A673 (cell line): ENCODE measurements at regions not wholly inside any gene's neighbourhood (a gene's known extent, or its start where the extent isn't known, plus 50 kb on each side); places are given as distances from the start of the nearest gene placed in this dataset.
A peak's percentile ranks its signal among the peaks of the same experiment; 100 is the strongest.

Experiments
- BruUV-seq: library from RNA; stranded (reverse); fragments of 400-500 nt; replicated peaks from 2 replicates; lab custom pipeline; 2021; lab: Mats Ljungman, UMichigan
- CTCF ChIA-PET: fragments of 300-600 bp; sonication (Branson Sonifier 250); formaldehyde crosslinking; loops from one replicate; lab custom pipeline; 2022; ENCODE audit warnings: antibody characterized with exemption; lab: Charles Lee
- POLR2A ChIA-PET: fragments of 300-600 bp; sonication (Branson Sonifier 250); formaldehyde crosslinking; loops from one replicate; lab custom pipeline; 2022; ENCODE audit warnings: antibody characterized with exemption; ENCODE audit not compliant: low non-redundant PET; lab: Charles Lee
- DNase-seq: peaks from one replicate; pipeline ENCODE4 v3.0.0-alpha.2; 2015; ENCODE audit warnings: low spot score
- H3K27ac ChIP-seq: fragments of 200-600 bp; sonication (generic); 2 replicates; pipeline ENCODE4 v1.5.1; 2016; ENCODE audit warnings: mixed run types, low read depth, mild to moderate bottlenecking, mixed read lengths, antibody characterized with exemption, low read length; ENCODE audit not compliant: poor library complexity, severe bottlenecking
- H3K27me3 ChIP-seq: fragments of 200-600 bp; sonication (generic); replicated peaks from 2 replicates; pipeline ENCODE4 v1.6.1; 2017; ENCODE audit warnings: mixed run types, low read depth, mild to moderate bottlenecking, mixed read lengths, antibody characterized with exemption, low read length; ENCODE audit not compliant: insufficient read depth, poor library complexity
- H3K36me3 ChIP-seq: fragments of 200-600 bp; sonication (generic); 2 replicates; pipeline ENCODE4 v1.6.1; 2016; ENCODE audit warnings: mixed run types, mild to moderate bottlenecking, mixed read lengths, antibody characterized with exemption, low read length; ENCODE audit not compliant: insufficient read depth, poor library complexity, severe bottlenecking
- H3K4me1 ChIP-seq: fragments of 200-600 bp; sonication (generic); 2 replicates; pipeline ENCODE4 v1.6.1; 2017; ENCODE audit warnings: mixed run types, mild to moderate bottlenecking, mixed read lengths, antibody characterized with exemption, low read length; ENCODE audit not compliant: insufficient read depth, poor library complexity, severe bottlenecking
- H3K4me3 ChIP-seq: fragments of 200-600 bp; sonication (generic); 2 replicates; pipeline ENCODE4 v1.5.1; 2016; ENCODE audit warnings: low read depth, mixed run types, mild to moderate bottlenecking, mixed read lengths, low read length; ENCODE audit not compliant: poor library complexity, severe bottlenecking
- H3K9me3 ChIP-seq: fragments of 200-600 bp; sonication (generic); 2 replicates; pipeline ENCODE4 v1.6.1; 2016; ENCODE audit warnings: mixed run types, low read depth, mild to moderate bottlenecking, mixed read lengths, antibody characterized with exemption, low read length; ENCODE audit not compliant: poor library complexity, severe bottlenecking
- EZH2 ChIP-seq: fragments of 200-600 bp; sonication (generic); IDR thresholded peaks from 2 replicates; pipeline ENCODE4 v1.6.1; 2017; ENCODE audit warnings: borderline replicate concordance, low read depth, mild to moderate bottlenecking, mixed read lengths, antibody characterized with exemption, low read length; ENCODE audit not compliant: poor library complexity, severe bottlenecking
- intact Hi-C: fragments of 100-400 bp; cut with micrococcal nuclease; formaldehyde crosslinking; loops from one replicate; pipeline ENCODE4 v1.10.0; 2022; ENCODE audit not compliant: unreplicated experiment
- TF ChIP-seq, protein P1 (sequence below): fragments of 300-800, 200-600 bp; sonication (generic); conservative IDR thresholded peaks from 2 replicates; pipeline ENCODE4 v1.5.1; 2017; ENCODE audit warnings: low read depth, mild to moderate bottlenecking, antibody characterized with exemption, low read length, moderate library complexity, mixed read lengths

DNA sequence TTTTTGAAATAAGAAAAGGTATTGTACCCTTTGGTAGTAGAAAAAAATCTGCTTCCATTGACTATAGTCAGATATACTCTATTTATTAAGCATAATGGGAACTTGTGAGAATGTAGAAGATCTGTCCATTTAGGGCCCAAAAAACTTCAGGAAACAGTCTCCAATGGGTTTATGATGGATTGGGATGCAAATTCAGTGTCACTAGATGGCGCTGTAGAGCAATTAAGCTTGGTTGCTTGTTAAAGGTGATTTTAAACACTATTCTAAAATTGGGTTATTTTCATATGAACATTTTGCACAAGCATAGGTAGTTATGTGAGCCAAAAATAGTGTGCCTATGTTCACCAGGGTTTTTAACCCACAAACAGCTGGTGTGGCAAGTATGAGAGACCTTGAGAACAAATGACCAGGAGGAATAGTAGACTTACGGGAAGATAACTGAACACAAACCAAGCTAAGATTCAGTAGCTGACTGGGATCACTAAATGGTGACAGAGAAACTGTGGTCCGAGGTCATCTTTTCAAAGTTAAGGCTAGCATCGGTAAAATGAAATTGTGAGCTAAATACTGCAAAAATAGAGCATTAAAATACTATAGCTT lies 80.3 kb upstream of the LSM6 start:
- DNase-seq, result peak; percentile 68
- H3K9me3 ChIP-seq, result no peaks in the 10 kb centered on the region
- no peak for TF ChIP-seq EZH2
- TF ChIP-seq, protein P1, sequence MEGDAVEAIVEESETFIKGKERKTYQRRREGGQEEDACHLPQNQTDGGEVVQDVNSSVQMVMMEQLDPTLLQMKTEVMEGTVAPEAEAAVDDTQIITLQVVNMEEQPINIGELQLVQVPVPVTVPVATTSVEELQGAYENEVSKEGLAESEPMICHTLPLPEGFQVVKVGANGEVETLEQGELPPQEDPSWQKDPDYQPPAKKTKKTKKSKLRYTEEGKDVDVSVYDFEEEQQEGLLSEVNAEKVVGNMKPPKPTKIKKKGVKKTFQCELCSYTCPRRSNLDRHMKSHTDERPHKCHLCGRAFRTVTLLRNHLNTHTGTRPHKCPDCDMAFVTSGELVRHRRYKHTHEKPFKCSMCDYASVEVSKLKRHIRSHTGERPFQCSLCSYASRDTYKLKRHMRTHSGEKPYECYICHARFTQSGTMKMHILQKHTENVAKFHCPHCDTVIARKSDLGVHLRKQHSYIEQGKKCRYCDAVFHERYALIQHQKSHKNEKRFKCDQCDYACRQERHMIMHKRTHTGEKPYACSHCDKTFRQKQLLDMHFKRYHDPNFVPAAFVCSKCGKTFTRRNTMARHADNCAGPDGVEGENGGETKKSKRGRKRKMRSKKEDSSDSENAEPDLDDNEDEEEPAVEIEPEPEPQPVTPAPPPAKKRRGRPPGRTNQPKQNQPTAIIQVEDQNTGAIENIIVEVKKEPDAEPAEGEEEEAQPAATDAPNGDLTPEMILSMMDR, result peak; percentile 88
- no TSS peak for BruUV-seq
- no peaks in the 10 kb centered on the region for H3K36me3 ChIP-seq
- no peak overlapping the region for H3K27ac ChIP-seq
- ChIA-PET POLR2A (no interaction called here), CTCF (interaction anchor here (0.5 to 1.2 kb wide), 6 partner anchors 12 to 1509 kb away, joined by 3 to 5 read pairs (median 4); no protein-coding TSS in a partner anchor)
- H3K4me1 ChIP-seq, result no peaks in the 10 kb centered on the region
- intact Hi-C loops, result loop anchor here (10.0 kb wide), 1 partner anchor 240 kb away; no protein-coding TSS in a partner anchor
- H3K27me3 ChIP-seq, result no peaks in the 10 kb centered on the region
- no peak overlapping the region for H3K4me3 ChIP-seq

GRCh38 chr4:146088690-146089089 lies 86.8 kb upstream of the LSM6 start:
- no peaks in the 10 kb centered on the region for H3K4me1 ChIP-seq
- no peak overlapping the region for H3K27ac ChIP-seq
- ChIA-PET CTCF (no interaction called here), POLR2A (no interaction called here)
- DNase-seq, result no peak
- no TSS peak for BruUV-seq
- TF ChIP-seq EZH2, result no peak
- TF ChIP-seq, protein P1, result no peak
- no peak overlapping the region for H3K4me3 ChIP-seq
- H3K9me3 ChIP-seq, result no peaks in the 10 kb centered on the region
- H3K36me3 ChIP-seq, result no peaks in the 10 kb centered on the region
- intact Hi-C loops, result no loop called here
- peaks cover 3% of the 10 kb centered on the region for H3K27me3 ChIP-seq

DNA sequence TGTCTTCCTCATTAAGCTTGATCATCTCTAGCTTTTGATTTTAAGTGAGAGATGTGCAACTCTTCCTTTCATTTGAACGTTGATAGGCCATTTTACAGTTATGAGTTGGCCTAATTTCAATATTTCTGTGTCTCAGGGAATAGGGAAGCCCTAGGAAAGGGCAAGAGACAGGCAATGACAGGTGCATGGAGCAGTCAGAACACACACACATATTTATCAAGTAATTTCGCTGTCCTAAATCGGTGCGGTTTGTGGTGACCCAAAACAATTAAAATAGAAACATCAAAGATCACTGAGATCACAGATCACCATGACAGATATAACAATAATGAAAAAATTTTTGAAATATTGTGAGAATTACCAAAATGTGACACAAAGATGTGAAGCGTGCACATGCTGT lies 87.7 kb upstream of the LSM6 start:
- H3K27ac ChIP-seq, result no peak overlapping the region
- ChIA-PET POLR2A (no interaction called here), CTCF (no interaction called here)
- no peaks in the 10 kb centered on the region for H3K36me3 ChIP-seq
- no peaks in the 10 kb centered on the region for H3K9me3 ChIP-seq
- no TSS peak for BruUV-seq
- no peak overlapping the region for H3K4me3 ChIP-seq
- no peaks in the 10 kb centered on the region for H3K4me1 ChIP-seq
- TF ChIP-seq EZH2, result no peak
- TF ChIP-seq, protein P1, result no peak
- no peak for DNase-seq
- intact Hi-C loops, result no loop called here
- H3K27me3 ChIP-seq, result peaks cover 3% of the 10 kb centered on the region
